GM06990 (cell line): ENCODE measurements at regions not wholly inside any gene's neighbourhood (a gene's known extent, or its start where the extent isn't known, plus 50 kb on each side); places are given as distances from the start of the nearest gene placed in this dataset.

Experiments used
- DNase-seq: peaks from one replicate; pipeline ENCODE4 v3.0.0-alpha.2; 2011; ENCODE audit not compliant: insufficient read length; ENCODE audit errors: extremely low read depth
- H3K27me3 ChIP-seq: replicated peaks from 2 replicates; pipeline ENCODE4 v1.6.0; 2011; ENCODE audit warnings: low read length; ENCODE audit not compliant: control insufficient read depth, insufficient read depth
- H3K36me3 ChIP-seq: 2 replicates; pipeline ENCODE4 v1.5.1; 2011; ENCODE audit warnings: low read length; ENCODE audit not compliant: control insufficient read depth, insufficient read depth
- H3K4me3 ChIP-seq: replicated peaks from 2 replicates; pipeline ENCODE4 v1.5.1; 2011; ENCODE audit warnings: low read depth, mild to moderate bottlenecking, control low read depth, low read length
- TF ChIP-seq, protein P1 (sequence below): IDR thresholded peaks from 2 replicates; pipeline ENCODE4 v1.5.1; 2011; ENCODE audit warnings: low read length, control low read depth, mild to moderate bottlenecking, inconsistent platforms; ENCODE audit not compliant: insufficient read depth, poor library complexity, severe bottlenecking

DNA sequence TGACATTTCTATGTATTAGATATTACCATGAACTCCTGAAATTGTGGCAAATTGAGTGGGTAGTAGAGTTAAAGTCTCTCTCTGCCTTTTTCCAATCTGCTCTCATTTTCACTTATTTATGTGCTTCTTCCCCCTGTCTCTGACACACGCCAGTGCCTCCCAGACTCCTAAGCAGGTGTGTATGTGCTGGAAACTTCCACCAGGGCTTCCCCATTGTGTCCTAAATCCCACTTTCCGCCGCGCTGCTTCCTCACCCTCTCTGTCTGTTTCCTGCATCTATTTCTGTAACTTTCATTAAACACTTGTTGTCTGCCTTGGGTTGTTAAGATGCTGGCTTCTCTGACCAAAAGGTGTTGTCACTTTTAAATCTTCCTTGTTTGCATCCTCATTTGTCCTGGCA lies 97.6 kb upstream of the HDGFL1 start:
- no peaks in the 10 kb centered on the region for H3K27me3 ChIP-seq
- no peaks in the 10 kb centered on the region for H3K36me3 ChIP-seq
- TF ChIP-seq, protein P1, sequence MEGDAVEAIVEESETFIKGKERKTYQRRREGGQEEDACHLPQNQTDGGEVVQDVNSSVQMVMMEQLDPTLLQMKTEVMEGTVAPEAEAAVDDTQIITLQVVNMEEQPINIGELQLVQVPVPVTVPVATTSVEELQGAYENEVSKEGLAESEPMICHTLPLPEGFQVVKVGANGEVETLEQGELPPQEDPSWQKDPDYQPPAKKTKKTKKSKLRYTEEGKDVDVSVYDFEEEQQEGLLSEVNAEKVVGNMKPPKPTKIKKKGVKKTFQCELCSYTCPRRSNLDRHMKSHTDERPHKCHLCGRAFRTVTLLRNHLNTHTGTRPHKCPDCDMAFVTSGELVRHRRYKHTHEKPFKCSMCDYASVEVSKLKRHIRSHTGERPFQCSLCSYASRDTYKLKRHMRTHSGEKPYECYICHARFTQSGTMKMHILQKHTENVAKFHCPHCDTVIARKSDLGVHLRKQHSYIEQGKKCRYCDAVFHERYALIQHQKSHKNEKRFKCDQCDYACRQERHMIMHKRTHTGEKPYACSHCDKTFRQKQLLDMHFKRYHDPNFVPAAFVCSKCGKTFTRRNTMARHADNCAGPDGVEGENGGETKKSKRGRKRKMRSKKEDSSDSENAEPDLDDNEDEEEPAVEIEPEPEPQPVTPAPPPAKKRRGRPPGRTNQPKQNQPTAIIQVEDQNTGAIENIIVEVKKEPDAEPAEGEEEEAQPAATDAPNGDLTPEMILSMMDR, result no peak
- H3K4me3 ChIP-seq, result no peak overlapping the region
- peak; percentile 31 for DNase-seq

DNA sequence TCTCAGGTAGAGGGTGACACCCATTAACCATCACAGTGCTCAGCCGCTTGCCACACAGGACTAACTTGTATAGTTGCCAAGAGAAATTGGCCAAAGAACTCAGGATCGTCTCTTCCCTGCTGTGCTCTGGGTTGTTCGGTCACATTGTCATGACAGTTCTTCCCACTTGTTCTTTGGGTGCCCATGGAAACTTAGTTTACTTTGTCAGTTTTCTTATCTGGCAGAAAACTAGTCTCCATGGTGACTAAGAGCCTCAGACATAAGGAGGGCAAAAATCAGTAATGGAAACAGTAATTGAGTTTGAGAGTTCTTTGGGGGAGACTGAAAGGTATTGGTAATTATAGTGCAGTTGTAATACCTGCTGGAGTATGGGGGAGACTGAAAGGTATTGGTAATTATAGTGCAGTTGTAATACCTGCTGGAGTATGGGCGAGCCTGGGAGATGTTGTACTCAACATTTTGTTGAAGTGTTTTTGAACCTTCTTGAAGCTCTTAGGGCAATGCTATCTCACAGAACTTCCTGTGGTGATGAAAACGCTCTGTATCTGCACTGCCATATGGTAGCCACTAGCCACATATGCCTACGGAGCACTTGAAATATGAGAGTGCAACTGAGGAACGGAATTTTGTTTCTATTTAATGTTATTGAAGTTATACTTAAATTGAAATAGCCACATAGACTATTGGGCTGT lies 95.2 kb upstream of the HDGFL1 start:
- H3K27me3 ChIP-seq, result no peaks in the 10 kb centered on the region
- no peak overlapping the region for H3K4me3 ChIP-seq
- DNase-seq, result no peak
- TF ChIP-seq, protein P1, result no peak
- no peaks in the 10 kb centered on the region for H3K36me3 ChIP-seq

- no peak for DNase-seq
- TF ChIP-seq, protein P1, result no peak
- H3K4me3 ChIP-seq, result no peak overlapping the region
- H3K27me3 ChIP-seq, result no peaks in the 10 kb centered on the region
- H3K36me3 ChIP-seq, result no peaks in the 10 kb centered on the region
These were observed 92.5 kb upstream of the HDGFL1 start for GRCh38 chr6:22476811-22477390.

- DNase-seq, result no peak
- no peaks in the 10 kb centered on the region for H3K27me3 ChIP-seq
- TF ChIP-seq, protein P1, result no peak
- H3K36me3 ChIP-seq, result no peaks in the 10 kb centered on the region
- no peak overlapping the region for H3K4me3 ChIP-seq
These were observed 72.1 kb upstream of the HDGFL1 start for GRCh38 chr6:22497276-22497675.

- Histone ChIP-seq H3K4me3 (no peak overlapping the region), H3K27me3 (no peaks in the 10 kb centered on the region), H3K36me3 (no peaks in the 10 kb centered on the region)
- no peak for DNase-seq
- TF ChIP-seq, protein P1, result no peak
These were observed 69.6 kb upstream of the HDGFL1 start for GRCh38 chr6:22499815-22500214.
